T-cell (primary cell): ENCODE measurements at regions not wholly inside any gene's neighbourhood (a gene's known extent, or its start where the extent isn't known, plus 50 kb on each side); places are given as distances from the start of the nearest gene placed in this dataset.

Experiments
- ATAC-seq, 4 experiments: fragments of 200-7000 bp in 3 of 4; fragments of 150-1000 bp in 1 of 4; cut with Tn5 transposase; replicated peaks in 1 of 4; 1 replicate in 3 of 4; 2 replicates in 1 of 4; pipeline ENCODE4 v1.10.0; 2021; ENCODE audit warnings: moderate library complexity in 3 of 4, mild to moderate bottlenecking in 2 of 4, moderate number of reproducible peaks in 1 of 4
- CTCF ChIA-PET, 2 donors: fragments of 300-600 bp; sonication (Branson Sonifier 250); formaldehyde crosslinking; loops; one replicate each; lab custom pipeline; 2022; ENCODE audit warnings: antibody characterized with exemption in 2 of 2; lab: Charles Lee
- POLR2A ChIA-PET, 2 donors: fragments of 300-600 bp; sonication (Branson Sonifier 250); formaldehyde crosslinking; loops; one replicate each; lab custom pipeline; 2022; ENCODE audit warnings: antibody characterized with exemption in 2 of 2; lab: Charles Lee
- DNase-seq, 35 experiments: peaks; one replicate each; pipeline versions ENCODE4 v3.0.0 to v3.0.0-alpha.2; 2013 to 2023
- H3K27ac ChIP-seq: one replicate; pipeline ENCODE4 v1.5.1; 2013; ENCODE audit warnings: low read length
- H3K27me3 ChIP-seq, 2 experiments: replicated peaks in 1 of 2; 1 replicate in 1 of 2; 2 replicates in 1 of 2; pipeline versions ENCODE4 v1.6.1 to v1.7.0; 2013; ENCODE audit warnings: low read length in 1 of 2, mixed read lengths in 1 of 2; ENCODE audit not compliant: control insufficient read depth in 2 of 2, insufficient read depth in 2 of 2; ENCODE audit errors: extremely low read depth in 1 of 2
- H3K36me3 ChIP-seq, 2 donors: 1 replicate in 1 of 2; 2 replicates in 1 of 2; pipeline versions ENCODE4 v1.6.1 to v1.7.0; 2013; ENCODE audit warnings: low read length in 1 of 2; ENCODE audit not compliant: control insufficient read depth in 2 of 2, insufficient read depth in 1 of 2; ENCODE audit errors: extremely low read depth in 1 of 2
- H3K4me1 ChIP-seq, 2 experiments: 1 replicate in 1 of 2; 2 replicates in 1 of 2; pipeline versions ENCODE4 v1.6.1 to v1.7.0; 2013; ENCODE audit warnings: low read length in 2 of 2, mixed read lengths in 1 of 2; ENCODE audit not compliant: insufficient read depth in 2 of 2, control insufficient read depth in 1 of 2; ENCODE audit errors: extremely low read depth in 1 of 2
- H3K4me3 ChIP-seq, 2 donors: 1 replicate in 1 of 2; 2 replicates in 1 of 2; pipeline versions ENCODE4 v1.5.1 to v1.7.0; 2013; ENCODE audit warnings: mild to moderate bottlenecking in 2 of 2, low read length in 1 of 2, moderate library complexity in 1 of 2; ENCODE audit not compliant: control insufficient read depth in 1 of 2; ENCODE audit errors: extremely low read depth in 1 of 2
- H3K9me3 ChIP-seq: 2 replicates; pipeline ENCODE4 v1.7.0; 2013
- H3K27ac Mint-ChIP-seq, 2 donors: one replicate each; pipeline ENCODE4 v1.8.0; 2020 to 2021; ENCODE audit warnings: mild to moderate bottlenecking in 2 of 2, mixed read lengths in 2 of 2
- H3K27me3 Mint-ChIP-seq, 2 donors: one replicate each; pipeline ENCODE4 v1.8.0; 2021 to 2022; ENCODE audit warnings: mixed read lengths in 2 of 2
- H3K36me3 Mint-ChIP-seq: one replicate; pipeline ENCODE4 v1.8.0; 2021; ENCODE audit warnings: mixed read lengths
- H3K4me1 Mint-ChIP-seq, 3 donors: one replicate each; pipeline ENCODE4 v1.8.0; 2020 to 2022; ENCODE audit warnings: mixed read lengths in 3 of 3, mild to moderate bottlenecking in 1 of 3
- H3K4me3 Mint-ChIP-seq, 3 donors: one replicate each; pipeline ENCODE4 v1.8.0; 2020 to 2022; ENCODE audit warnings: mild to moderate bottlenecking in 3 of 3, mixed read lengths in 3 of 3, moderate library complexity in 3 of 3
- H3K9me3 Mint-ChIP-seq, 3 donors: one replicate each; pipeline ENCODE4 v1.8.0; 2020 to 2022; ENCODE audit warnings: mixed read lengths in 3 of 3
- WGBS: methylation state at CpG from one replicate; pipeline ENCODE4 v1.1.5; 2013; ENCODE audit warnings: missing lambda C conversion rate; ENCODE audit not compliant: insufficient coverage; 5-methylcytosine and 5-hydroxymethylcytosine counted together

DNA sequence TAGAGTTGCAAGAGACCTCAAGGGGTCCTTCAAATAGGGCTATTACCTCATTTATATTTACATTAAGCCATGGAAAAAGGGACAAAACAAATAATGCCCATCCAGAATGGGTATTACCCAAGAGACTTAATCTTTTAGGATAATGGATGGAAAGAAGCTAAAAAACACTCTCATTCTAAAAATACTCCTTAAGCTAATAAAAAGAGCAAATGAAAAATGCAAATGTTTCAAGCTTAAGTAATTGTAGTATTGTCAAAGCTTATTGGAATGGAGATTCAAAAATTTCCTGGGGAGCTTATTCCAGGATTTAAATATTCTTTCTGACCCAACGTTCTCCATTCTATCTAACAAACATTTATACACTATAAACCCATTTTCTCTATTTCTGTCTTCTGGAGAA lies 107.8 kb upstream of the SPIN4 start:
- no peak overlapping the region for H3K4me3 Mint-ChIP-seq
- peaks cover 41% of the 10 kb centered on the region for H3K36me3 Mint-ChIP-seq
- H3K4me1 Mint-ChIP-seq = no peaks in the 10 kb centered on the region
- peaks cover 5 to 28% (median 21%) of the 10 kb centered on the region in 3 donors for H3K9me3 Mint-ChIP-seq
- no peaks in the 10 kb centered on the region for H3K36me3 ChIP-seq
- no peaks in the 10 kb centered on the region for H3K9me3 ChIP-seq
- no peaks in the 10 kb centered on the region for H3K4me1 ChIP-seq
- DNase-seq (no peak), ATAC-seq (no peak)
- ChIA-PET POLR2A (no interaction called here), CTCF (no interaction called here)
- H3K4me3 ChIP-seq = no peak overlapping the region
- no peaks in the 10 kb centered on the region for H3K27me3 ChIP-seq
- peaks cover 0 to 5% of the 10 kb centered on the region in 2 donors for H3K27me3 Mint-ChIP-seq
- no CpG with 5 or more reads among the region's 1 CpG for WGBS
- no peak overlapping the region for H3K27ac Mint-ChIP-seq
- no peak overlapping the region for H3K27ac ChIP-seq

DNA sequence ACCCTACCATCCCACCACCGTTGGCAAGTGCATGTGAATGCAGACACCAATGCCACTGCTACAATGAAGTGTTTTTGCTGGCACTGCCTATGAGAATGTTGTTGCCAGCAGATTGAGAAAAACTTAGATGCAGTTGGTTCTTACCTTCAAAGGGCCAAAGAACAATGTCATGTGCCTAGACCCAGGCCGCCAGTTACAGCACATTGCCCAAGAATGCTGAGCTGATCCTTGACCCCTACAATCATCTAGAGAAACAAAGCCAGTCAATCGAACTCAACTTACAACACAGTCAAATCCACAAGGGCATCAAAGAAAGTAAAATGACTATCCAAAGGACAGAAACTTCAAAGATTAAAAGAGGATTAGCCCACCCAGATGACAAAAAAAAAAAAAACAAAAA lies 102.4 kb upstream of the SPIN4 start:
- Histone ChIP-seq H3K9me3 (no peaks in the 10 kb centered on the region), H3K4me3 (no peak overlapping the region), H3K4me1 (no peaks in the 10 kb centered on the region), H3K27ac (no peak overlapping the region), H3K36me3 (peaks cover 2 to 4% of the 10 kb centered on the region in 2 donors), H3K27me3 (no peaks in the 10 kb centered on the region)
- DNase-seq (no peak), ATAC-seq (no peak)
- Mint-ChIP-seq H3K9me3 (peaks cover 20 to 30% (median 23%) of the 10 kb centered on the region in 3 donors), H3K36me3 (peaks cover 64% of the 10 kb centered on the region), H3K27ac (no peak overlapping the region), H3K4me1 (no peaks in the 10 kb centered on the region), H3K27me3 (peaks cover 0 to 7% of the 10 kb centered on the region in 2 donors), H3K4me3 (no peak overlapping the region)
- 100% methylated on average over 2 of the region's 3 CpGs for WGBS
- CTCF ChIA-PET = no interaction called here
- POLR2A ChIA-PET = no interaction called here

DNA sequence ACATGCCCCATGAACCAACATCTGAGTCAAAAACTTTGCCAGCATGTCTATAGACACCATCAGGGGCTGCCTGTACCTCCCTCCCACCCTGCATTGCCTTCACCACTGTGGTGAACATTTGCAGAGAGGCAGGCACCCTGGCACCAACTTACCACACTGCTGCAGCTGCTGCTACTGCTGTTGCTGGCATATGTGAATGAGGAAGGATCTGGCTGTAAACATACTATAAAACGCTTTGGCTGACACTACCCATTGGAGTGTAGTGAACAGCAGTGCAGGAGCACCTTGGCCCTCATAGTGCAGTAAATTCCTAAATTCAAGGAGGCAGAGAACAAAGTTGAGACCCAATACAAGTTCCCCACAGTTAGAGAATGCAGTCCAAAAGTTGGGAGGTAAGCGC lies 90.6 kb upstream of the SPIN4 start:
- Mint-ChIP-seq H3K9me3 (peaks cover 9 to 18% (median 13%) of the 10 kb centered on the region in 3 donors), H3K27ac (no peak overlapping the region), H3K4me1 (peaks cover 0 to 8% (median 7%) of the 10 kb centered on the region in 3 donors), H3K36me3 (peaks cover 50% of the 10 kb centered on the region), H3K4me3 (no peak overlapping the region), H3K27me3 (no peaks in the 10 kb centered on the region)
- WGBS = no CpG with 5 or more reads among the region's 2 CpGs
- POLR2A ChIA-PET = no interaction called here
- CTCF ChIA-PET = no interaction called here
- Histone ChIP-seq H3K36me3 (no peaks in the 10 kb centered on the region), H3K27me3 (no peaks in the 10 kb centered on the region), H3K27ac (no peak overlapping the region), H3K9me3 (no peaks in the 10 kb centered on the region), H3K4me3 (no peak overlapping the region), H3K4me1 (no peaks in the 10 kb centered on the region)
- DNase-seq (no peak), ATAC-seq (no peak)

DNA sequence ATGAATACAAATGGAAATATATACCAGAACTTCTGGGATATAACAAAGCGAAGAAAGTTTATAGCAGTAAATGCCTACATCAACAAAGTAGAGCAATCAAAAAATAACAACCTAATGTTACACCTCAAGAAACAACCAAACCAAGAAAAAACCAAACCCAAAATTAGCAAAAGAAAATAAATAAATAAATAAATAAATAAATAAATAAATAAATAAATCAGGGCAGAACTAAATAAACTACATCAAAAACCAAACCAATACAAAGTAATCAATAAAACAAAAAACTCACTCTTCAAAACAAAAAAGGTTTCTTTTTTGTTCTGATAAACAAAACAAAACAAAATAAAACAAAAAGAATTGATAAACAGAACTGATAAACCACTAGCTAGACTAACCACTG lies 88.4 kb upstream of the SPIN4 start:
- Mint-ChIP-seq H3K27ac (no peak overlapping the region), H3K9me3 (peaks cover 9 to 16% (median 13%) of the 10 kb centered on the region in 3 donors), H3K27me3 (no peaks in the 10 kb centered on the region), H3K36me3 (peaks cover 54% of the 10 kb centered on the region), H3K4me3 (no peak overlapping the region), H3K4me1 (peaks cover 0 to 8% (median 7%) of the 10 kb centered on the region in 3 donors)
- CTCF ChIA-PET = no interaction called here
- POLR2A ChIA-PET = no interaction called here
- H3K9me3 ChIP-seq = no peaks in the 10 kb centered on the region
- no peak overlapping the region for H3K27ac ChIP-seq
- no CpG with 5 or more reads among the region's 1 CpG for WGBS
- no peak overlapping the region for H3K4me3 ChIP-seq
- DNase-seq (no peak), ATAC-seq (no peak)
- no peaks in the 10 kb centered on the region for H3K36me3 ChIP-seq
- no peaks in the 10 kb centered on the region for H3K27me3 ChIP-seq
- H3K4me1 ChIP-seq = no peaks in the 10 kb centered on the region

DNA sequence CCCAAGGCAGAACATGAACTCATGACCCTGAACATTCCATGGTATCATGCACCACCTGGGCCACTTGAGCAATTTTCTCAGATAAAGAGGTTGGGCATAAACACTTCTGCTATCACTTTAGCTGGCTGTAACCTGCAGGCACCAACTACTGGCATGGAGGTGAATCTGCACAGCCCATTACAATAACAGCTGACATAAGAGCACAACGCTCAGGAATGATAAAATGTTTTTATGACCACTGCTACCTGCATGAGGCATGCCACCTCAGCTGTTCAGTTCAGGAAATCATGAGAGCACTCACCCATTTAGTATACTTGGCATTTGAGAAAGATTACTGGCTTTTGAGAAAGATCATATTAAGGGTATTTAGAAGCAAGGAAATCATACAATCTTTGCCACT lies 85.7 kb upstream of the SPIN4 start:
- H3K4me3 Mint-ChIP-seq = no peak overlapping the region
- H3K27me3 Mint-ChIP-seq = peaks cover 0 to 11% of the 10 kb centered on the region in 2 donors
- no peaks in the 10 kb centered on the region for H3K9me3 ChIP-seq
- peaks cover 0 to 3% (median 0%) of the 10 kb centered on the region in 3 donors for H3K4me1 Mint-ChIP-seq
- no peaks in the 10 kb centered on the region for H3K27me3 ChIP-seq
- ChIA-PET POLR2A (no interaction called here), CTCF (no interaction called here)
- no peak overlapping the region for H3K27ac Mint-ChIP-seq
- peaks cover 47% of the 10 kb centered on the region for H3K36me3 Mint-ChIP-seq
- peaks cover 0 to under 1% of the 10 kb centered on the region in 2 donors for H3K36me3 ChIP-seq
- no peak for ATAC-seq
- no CpG with 5 or more reads among the region's 1 CpG for WGBS
- H3K27ac ChIP-seq = no peak overlapping the region
- no peak for DNase-seq
- peaks cover 0 to 10% (median 5%) of the 10 kb centered on the region in 3 donors for H3K9me3 Mint-ChIP-seq
- H3K4me3 ChIP-seq = no peak overlapping the region
- no peaks in the 10 kb centered on the region for H3K4me1 ChIP-seq

DNA sequence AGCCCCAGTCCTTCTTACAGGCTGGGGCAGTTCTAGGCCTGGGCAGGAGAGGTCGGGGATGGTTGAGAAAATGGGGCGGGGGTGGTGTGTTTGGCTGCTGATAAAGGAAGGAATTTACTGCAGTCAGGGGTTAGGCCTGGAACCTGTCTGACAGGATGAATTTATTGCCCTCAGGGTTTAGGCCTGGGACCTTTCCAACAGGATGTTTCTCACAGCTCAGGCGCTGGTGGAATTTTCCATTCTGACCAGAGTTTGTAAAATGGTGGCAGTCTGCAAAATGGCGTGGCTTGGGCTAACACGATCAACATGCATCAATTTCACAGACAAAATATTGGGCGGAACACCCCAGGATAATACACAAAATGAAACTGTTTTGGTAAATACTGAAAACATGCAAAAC lies 83.5 kb upstream of the SPIN4 start:
- CTCF ChIA-PET = no interaction called here
- Histone ChIP-seq H3K4me3 (no peak overlapping the region), H3K27ac (no peak overlapping the region), H3K27me3 (no peaks in the 10 kb centered on the region), H3K4me1 (no peaks in the 10 kb centered on the region), H3K9me3 (no peaks in the 10 kb centered on the region), H3K36me3 (peaks cover 0 to 2% of the 10 kb centered on the region in 2 donors)
- ATAC-seq (no peak), DNase-seq (no peak)
- Mint-ChIP-seq H3K27me3 (peaks cover 0 to 11% of the 10 kb centered on the region in 2 donors), H3K4me3 (no peak overlapping the region), H3K4me1 (no peaks in the 10 kb centered on the region), H3K9me3 (peaks cover 0 to 8% (median under 1%) of the 10 kb centered on the region in 3 donors), H3K27ac (no peak overlapping the region), H3K36me3 (peaks cover 32% of the 10 kb centered on the region)
- no CpG with 5 or more reads among the region's 6 CpGs for WGBS
- POLR2A ChIA-PET = no interaction called here

DNA sequence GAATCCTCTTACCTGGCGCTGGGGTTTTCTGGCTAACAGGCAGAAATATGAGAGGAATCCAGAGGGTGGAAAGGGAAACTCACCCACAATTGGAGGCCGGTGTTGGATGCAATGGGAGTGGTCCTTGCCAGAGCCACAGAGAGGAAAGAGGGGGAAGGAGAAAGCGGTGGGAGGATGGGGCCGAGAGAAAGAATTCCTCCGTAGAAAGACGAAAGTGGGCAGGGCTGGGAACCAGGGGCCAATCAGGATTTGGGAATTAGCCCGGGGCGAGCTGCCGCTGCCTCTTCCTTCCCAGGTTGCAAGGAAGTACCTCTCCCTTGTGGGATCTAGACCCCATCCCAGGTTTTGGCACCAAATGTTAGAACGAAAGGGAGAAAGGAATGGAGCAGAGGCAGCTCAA lies 83.1 kb upstream of the SPIN4 start:
- H3K27ac ChIP-seq = no peak overlapping the region
- DNase-seq = no peak
- H3K27me3 Mint-ChIP-seq = peaks cover 0 to 11% of the 10 kb centered on the region in 2 donors
- H3K27ac Mint-ChIP-seq = no peak overlapping the region
- no peak overlapping the region for H3K4me3 Mint-ChIP-seq
- H3K27me3 ChIP-seq = no peaks in the 10 kb centered on the region
- H3K9me3 Mint-ChIP-seq = peaks cover 0 to 8% (median 0%) of the 10 kb centered on the region in 3 donors
- peaks cover 0 to 2% of the 10 kb centered on the region in 2 donors for H3K36me3 ChIP-seq
- ATAC-seq = no peak
- H3K4me1 ChIP-seq = no peaks in the 10 kb centered on the region
- CTCF ChIA-PET = no interaction called here
- H3K4me1 Mint-ChIP-seq = no peaks in the 10 kb centered on the region
- H3K4me3 ChIP-seq = no peak overlapping the region
- H3K9me3 ChIP-seq = no peaks in the 10 kb centered on the region
- 100% methylated on average over 3 of the region's 10 CpGs for WGBS
- H3K36me3 Mint-ChIP-seq = peaks cover 32% of the 10 kb centered on the region
- POLR2A ChIA-PET = no interaction called here
